Lower leg skin (tissue), 3 donors: ENCODE measurements at regions not wholly inside any gene's neighbourhood (a gene's known extent, or its start where the extent isn't known, plus 50 kb on each side); places are given as distances from the start of the nearest gene placed in this dataset.

Source experiments
- POLR2A ChIP-seq, 2 donors: fragments of 450-650 bp; IDR thresholded peaks; one replicate each; pipeline ENCODE4 v1.6.1; 2016 to 2017; ENCODE audit warnings: antibody characterized with exemption in 2 of 2, mild to moderate bottlenecking in 1 of 2, moderate library complexity in 1 of 2
- TF ChIP-seq, protein P1 (sequence below), 3 donors: fragments of 450-650 bp; IDR thresholded peaks; one replicate each; pipeline ENCODE4 v1.5.1; 2016; ENCODE audit warnings: antibody characterized with exemption in 3 of 3, mild to moderate bottlenecking in 3 of 3, moderate library complexity in 2 of 3

DNA sequence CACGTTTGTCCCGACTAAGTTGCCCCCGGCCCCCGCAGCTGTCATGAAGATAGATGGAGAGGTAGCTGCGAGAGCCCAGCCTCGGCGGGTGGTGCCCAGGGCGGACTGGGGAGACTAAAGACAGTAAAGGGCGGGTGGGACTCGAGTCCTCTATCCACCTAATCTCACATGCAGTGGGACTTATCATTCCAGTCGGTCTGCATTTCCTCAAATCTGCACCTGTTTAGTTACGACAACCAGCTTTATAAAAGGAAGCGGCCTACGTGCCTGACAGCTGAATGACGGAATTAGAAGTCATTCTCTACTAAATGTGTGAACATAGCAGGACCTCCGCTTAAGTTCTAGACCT is 109.8 kb upstream of the EGLN3 start:
- TF ChIP-seq, protein P1, sequence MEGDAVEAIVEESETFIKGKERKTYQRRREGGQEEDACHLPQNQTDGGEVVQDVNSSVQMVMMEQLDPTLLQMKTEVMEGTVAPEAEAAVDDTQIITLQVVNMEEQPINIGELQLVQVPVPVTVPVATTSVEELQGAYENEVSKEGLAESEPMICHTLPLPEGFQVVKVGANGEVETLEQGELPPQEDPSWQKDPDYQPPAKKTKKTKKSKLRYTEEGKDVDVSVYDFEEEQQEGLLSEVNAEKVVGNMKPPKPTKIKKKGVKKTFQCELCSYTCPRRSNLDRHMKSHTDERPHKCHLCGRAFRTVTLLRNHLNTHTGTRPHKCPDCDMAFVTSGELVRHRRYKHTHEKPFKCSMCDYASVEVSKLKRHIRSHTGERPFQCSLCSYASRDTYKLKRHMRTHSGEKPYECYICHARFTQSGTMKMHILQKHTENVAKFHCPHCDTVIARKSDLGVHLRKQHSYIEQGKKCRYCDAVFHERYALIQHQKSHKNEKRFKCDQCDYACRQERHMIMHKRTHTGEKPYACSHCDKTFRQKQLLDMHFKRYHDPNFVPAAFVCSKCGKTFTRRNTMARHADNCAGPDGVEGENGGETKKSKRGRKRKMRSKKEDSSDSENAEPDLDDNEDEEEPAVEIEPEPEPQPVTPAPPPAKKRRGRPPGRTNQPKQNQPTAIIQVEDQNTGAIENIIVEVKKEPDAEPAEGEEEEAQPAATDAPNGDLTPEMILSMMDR (IDR thresholded peaks at IDR 0.05): no peak
- TF ChIP-seq POLR2A (IDR thresholded peaks at IDR 0.05): no peak
